HG03342 (cell line): ENCODE measurements at regions not wholly inside any gene's neighbourhood (a gene's known extent, or its start where the extent isn't known, plus 50 kb on each side); places are given as distances from the start of the nearest gene placed in this dataset.
"Not testable (repeated sequence)": the region's sequence is repeated elsewhere in the genome, so short reads cannot be mapped to it uniquely, and the experiment has no call there.

Experiments used
- ATAC-seq: cut with Tn5 transposase; IDR thresholded peaks from one replicate; pipeline ENCODE4 v1.9.1; 2021; ENCODE audit warnings: mild to moderate bottlenecking, moderate library complexity; ENCODE audit not compliant: unreplicated experiment

DNA sequence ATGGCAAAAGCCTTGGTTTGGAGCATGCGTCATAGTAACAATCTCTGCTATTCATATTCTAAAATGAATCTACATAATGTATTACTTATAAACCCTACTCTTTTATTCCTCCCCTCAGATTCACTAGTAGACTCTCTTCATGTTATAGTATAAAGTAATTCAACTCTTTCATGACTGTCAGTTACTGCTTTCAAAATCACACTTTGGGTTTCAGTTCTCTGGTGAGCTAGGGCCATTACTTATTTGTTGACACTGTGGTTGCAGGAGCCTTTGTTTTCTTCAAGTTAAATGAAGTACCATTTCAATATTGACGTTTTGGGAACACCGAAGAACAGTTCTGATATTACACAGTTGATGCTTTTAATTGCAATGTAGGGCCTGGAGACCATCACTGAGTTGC lies 378.4 kb downstream of the DDX10 start:
- no peak for ATAC-seq

DNA sequence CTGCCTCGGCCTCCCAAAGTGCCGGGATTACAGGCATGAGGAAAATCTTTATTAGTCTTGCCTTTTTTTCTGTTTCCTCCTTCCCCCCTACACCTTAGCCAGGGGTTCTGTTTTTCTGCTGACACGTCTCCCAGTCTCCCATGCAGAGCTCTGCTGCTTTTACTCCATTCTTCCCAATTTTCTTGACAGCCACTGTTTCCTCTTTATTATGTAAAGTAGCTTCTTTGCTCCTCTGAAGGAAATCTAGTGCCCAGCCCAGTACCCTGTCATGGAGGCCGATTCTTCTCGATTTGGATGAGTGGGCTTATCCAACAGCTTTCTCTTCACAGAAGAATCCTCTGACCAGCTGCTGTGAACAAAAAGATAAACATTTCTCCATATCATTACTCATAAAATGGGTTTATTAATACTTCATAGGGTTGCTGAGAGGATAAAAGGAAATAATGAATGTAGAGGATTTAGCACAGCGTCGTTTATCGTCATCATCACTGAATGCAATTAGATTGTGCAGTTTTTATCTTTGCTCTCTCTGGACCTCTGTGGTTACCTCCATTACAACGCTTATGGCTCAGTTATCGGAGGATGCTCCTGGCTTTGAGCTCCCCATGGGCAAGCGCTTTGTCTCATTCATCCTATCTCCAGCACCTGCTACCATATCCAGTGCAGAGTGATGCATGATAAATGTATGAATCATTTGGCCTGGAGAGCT lies 375.6 kb upstream of the C11orf87 start:
- ATAC-seq, result no peak

DNA sequence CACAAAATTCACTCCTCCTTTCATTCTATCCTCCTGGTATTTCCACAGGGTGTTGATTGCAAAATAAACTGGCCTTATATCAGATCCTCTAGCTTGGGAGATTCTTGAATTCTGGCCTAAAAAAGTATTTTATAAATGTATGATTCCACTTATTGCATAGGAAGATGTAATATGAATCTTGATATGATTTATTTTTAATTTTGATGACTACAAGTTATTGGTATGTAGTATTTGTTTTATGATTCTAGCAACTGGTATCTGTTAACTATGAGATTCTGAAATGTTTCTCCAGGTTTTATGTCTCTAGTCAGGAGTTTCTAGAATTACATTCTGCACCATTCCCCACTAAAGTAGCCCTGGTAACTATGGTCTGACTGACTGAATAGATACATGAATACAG lies 373.9 kb upstream of the C11orf87 start:
- ATAC-seq, result no peak

DNA sequence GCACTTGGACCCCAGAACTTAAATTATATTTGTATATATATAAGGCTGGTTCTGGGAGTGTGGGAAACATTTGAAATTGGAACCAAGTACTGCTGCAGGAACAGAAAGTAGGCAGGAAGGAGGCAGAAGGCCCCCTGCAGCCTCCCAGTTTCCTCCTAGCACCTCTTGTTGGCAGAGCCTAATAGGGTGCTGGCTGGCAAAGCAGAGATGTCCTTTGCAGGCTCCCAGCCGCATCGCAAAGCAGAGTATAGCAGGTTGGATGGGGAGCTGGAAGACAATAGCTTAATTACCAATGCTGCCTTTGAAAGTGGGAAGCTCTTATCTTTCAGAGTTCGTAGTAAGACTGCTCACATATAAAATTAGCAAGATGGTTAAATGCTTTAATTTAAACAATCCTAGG lies 370.8 kb upstream of the C11orf87 start:
- no peak for ATAC-seq

DNA sequence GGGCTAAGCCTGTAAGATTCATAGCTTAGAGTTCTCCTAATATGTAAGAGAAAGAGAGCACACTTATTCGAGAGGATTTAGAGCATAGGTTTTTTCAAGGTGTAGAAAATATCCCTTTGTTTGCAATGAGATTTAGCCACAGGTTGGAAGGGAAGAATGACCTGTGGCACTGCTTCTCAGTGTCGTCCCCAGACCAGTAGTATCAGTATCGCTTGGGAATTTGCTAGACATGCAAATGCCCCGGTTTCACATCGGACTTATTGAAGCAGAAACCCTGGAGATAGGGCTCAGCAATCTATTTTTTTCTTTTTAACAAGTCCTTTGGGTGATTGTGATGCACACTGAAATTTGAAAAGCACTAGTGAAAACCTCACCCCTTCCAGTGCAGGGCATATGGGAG lies 362.6 kb upstream of the C11orf87 start:
- ATAC-seq, result no peak

DNA sequence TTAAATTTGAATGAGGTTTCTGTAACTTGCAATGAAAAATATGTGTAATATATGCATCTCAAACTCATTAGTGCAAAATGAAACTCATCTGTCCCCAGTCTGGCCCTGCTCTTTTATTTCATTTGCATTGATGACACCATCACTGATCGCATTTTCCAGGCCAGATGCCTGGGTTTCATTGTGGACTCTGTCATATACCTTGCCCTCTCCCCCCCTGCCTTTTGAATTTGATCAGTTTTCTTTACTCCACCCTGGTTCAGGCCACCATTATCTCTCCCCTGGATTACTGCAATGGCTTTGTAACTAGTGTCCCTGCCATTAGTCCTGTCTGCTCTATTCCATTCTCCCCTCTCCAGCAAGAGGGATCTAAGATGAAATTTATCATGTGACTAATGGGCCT lies 360.6 kb upstream of the C11orf87 start:
- ATAC-seq, result no peak

DNA sequence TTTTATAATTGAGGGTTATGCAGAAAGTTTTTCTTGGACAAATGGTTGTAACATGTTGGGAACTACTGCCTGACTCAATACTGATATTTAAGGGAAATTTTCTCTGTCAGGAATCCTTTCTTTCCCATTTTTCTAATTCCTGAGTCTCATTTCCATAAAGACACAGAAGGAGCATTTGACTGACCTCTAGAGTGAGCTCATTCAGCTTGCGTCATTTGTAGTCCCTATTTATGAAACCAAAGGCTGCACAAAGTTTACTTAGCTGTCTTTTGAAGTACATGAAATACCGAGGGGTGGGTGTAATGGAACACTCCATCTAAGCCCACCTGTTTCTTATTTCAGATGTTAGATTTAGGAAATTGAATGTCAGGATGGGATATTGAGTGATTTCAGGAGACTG lies 359.5 kb upstream of the C11orf87 start:
- ATAC-seq, result no peak

DNA sequence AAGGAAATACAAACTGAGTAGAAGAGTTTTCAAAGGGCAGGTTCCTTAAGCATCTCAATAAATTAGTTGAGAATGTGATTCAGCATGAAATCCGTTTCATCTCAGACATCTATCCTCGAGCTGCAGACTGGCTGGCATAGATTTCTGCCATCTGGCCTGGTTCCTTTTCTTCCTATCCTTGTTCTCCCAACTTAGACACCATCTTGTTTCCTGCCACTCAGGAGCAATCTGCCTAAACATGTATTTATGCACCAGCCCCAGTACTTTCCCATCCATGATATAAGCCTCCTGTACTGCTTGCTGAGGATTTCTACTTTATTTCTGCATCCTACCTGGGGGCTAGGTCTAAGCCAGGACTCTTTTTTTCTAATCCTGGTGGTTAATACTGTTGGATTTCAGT lies 359.1 kb upstream of the C11orf87 start:
- ATAC-seq, result no peak

DNA sequence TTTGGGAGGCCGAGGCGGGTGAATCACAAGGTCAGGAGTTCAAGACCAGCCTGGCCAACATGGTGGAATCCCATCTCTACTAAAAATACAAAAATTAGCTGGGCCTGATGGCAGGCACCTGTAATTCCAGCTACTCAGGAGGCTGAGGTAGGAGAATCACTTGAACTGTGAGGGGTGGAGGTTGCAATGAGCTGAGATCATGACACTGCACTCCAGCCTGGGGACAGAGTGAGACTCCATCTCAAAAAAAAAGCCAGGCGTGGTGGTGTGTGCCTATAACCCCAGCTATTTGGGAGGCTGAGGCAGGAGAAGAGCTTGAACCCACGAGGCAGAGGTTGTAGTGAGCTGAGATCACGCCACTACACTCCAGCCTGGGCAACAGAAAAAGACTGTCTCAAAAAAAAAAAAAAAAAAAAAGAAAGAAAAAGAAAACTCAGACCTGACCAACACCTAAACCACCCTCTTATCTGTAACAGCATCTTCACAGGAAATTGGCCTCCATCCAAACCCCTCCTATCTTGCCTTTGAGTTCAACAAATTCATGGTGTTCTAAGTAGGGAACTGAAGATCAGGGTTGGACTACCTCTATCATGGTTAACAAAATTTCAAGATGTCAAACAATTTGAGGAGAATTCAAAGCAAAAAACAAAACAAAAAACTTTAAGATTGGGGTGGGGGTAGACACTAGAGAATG lies 357.2 kb upstream of the C11orf87 start:
- not testable (repeated sequence) for ATAC-seq

DNA sequence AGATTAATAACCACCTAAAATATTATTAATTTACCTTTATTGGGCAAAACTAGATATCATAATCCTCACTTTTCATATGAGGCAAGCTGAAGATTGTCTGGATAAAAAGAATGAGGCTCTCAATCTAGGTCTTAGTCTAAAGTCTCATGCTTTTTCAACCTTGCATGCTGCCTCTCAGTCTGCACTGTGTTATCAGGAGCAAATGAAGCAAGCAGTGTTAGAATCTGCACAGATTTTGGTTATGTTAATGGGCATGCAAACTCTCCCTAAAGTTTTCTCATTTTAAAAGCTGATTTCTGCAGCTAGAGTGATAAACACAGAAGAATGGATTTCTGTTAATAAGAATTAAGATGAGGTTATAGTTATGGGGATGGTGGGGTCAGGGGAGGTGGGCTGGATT lies 350.7 kb upstream of the C11orf87 start:
- ATAC-seq, result no peak

DNA sequence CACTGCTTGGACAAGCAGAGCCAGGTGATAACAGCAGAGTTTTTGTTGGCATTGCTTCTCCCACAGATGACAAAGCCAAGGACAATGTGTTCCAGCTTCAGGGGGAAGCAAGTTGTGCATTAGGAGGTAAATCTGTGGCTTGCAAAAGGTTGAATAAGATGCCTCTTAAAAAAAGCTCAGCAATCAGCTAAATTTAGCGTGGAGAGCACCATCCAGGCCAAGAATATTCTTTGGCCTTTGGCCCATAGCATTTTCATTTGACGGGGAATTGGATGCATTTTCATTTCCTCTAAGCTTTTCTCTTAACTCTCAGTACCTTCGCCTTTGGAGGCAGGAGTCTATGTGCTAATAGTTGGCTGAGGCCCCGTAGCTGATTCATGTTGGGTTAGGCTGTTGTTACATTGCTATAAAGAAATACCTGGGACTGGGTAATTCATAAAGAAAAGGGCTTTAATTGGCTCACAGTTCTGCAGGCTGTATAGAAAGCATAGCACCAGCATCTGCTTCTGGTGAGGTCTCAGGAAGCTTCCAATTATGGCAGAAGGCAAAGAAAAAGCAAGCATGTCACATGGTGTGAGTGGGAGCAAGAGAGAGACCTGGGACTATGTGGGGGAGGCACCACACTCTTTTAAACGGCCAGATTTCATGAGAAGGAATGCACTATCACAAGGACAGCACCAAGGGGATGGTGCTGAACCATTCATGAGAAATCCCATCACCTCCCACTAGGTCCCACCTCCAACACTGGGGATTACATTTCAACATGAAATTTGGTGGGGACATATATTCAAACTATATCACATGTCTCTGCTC lies 350.1 kb upstream of the C11orf87 start:
- no peak for ATAC-seq

DNA sequence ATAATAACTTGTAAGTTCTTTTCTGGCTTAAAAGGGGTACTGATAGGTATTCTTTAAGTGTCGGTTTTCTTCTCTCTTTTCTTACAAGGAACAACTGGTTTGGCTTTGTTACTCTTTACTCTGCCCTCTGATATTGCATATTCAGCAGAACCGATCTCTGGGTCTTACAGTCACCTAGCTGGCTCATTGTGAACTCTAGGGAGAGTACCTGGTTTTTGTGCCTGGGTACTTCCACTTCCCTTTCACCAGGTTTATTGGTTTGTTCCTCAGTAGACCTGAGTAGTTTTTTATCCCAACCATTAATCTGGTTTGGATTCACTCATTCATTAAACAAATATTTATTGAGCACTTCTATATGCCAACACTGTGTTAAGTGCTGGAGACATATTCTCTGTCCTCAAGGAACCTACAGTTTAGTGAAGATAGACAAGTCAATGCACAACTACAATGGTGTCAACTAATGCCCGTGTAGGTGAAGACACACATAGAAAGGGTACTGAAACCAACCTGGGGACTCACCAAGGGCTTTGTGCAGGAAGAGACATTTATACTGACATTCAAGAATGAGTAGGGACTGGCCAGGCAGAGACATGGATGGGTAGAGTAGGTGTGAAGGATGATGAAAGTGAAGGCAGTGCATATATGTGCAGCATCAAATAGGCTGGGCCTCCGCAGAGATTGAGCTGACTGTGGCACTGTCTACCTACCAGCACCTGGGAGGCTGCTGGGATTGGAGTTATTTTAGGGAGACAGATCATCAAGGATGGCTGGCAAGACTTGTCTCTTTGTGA lies 348.8 kb upstream of the C11orf87 start:
- ATAC-seq, result no peak

DNA sequence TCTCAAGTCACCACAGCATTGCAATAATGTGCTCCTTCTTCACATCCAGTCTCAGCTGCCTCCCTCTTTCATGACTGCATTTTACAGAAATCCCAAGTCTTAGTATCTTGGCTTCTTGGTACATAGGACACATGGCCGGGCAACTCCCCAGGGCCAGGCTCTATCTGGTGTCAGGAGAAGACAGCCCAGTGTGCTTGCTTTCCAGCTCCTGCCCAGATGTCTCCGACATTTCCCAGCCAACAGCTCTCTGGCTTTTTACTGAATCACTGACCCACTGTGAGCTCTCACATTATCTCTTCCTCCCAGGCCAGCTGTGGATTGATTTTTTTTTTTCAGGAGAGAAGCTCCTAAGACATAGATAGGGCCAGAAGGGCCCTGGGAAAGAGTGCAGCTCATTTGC lies 346.0 kb upstream of the C11orf87 start:
- ATAC-seq, result no peak

DNA sequence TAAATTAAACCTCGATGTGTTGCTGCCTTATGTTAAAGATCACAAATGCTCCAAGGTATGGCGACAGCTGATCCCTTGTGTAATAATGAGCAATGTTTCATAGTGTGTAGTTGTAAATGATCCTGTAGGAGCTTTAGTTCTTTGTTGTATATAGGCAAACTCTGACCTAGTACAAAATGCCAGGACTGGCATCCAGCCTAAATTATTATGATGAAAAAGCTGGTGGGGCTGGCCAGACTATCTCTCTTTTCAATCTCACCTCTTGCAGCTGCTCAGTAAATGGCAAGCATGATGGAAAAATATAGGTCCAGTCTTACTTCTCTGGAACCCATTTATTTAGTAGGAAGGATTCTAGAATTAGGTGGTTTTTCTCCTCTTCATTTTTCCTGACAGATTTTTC lies 345.1 kb upstream of the C11orf87 start:
- ATAC-seq, result no peak

DNA sequence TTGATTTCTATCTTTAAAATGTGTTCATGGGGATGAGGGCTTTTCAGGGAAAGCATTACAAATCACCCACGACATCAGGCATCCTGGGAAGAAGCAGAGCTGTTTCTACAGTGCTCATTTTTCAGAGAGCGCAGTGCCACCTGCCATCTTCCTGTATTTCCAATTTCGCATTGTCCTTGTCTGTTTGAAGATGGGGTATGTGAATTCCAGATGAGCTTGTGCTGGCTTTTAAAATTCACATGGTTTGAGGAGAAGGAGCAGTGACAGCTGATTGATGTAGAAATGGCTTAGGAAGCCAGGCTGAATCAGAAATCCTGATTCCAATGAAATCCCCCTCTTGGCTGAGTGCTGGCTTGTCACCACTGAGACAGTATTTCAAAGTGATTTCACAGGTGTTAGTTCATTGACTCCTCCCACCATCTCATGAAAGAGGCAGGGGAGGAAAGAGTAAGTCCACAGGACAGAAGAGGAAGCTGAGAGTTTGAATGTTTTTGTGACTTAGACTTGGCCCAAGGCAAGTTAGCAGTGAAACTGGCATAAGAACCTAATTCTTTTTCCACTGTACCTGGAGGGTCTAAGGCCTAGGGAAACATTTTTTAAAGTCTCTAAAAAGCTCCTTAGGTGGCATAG lies 344.6 kb upstream of the C11orf87 start:
- no peak for ATAC-seq

DNA sequence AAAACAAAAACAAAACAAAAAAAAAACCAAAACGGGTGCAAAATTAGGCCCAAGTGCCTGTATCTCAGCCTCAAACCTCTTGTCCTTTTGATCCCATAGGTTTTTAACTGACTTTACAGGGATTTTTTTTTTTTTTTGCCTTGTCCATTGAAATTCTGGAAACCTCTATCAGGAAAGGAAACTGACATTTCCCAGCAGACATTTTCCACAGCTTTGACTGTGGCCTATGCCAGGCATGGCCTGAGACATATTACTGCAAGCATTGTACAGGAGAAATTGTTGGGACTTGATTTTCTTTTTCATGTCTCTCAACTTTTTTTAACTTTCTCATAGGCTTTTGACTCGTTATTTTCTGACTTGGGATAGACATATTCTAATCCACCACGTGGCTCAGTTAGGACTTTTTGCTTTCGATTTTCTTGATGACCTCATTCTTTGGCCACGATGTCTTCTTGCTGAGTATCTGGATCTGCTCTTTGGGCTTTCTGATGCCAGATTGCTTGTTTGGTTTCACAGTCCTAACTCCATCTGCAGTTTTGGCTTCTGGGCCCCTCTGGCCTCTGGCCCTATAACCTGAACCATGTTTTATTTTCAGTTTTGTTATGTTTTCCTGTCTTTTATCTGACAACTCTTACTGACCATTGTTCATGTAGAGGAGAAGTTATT lies 336.1 kb upstream of the C11orf87 start:
- ATAC-seq, result no peak

DNA sequence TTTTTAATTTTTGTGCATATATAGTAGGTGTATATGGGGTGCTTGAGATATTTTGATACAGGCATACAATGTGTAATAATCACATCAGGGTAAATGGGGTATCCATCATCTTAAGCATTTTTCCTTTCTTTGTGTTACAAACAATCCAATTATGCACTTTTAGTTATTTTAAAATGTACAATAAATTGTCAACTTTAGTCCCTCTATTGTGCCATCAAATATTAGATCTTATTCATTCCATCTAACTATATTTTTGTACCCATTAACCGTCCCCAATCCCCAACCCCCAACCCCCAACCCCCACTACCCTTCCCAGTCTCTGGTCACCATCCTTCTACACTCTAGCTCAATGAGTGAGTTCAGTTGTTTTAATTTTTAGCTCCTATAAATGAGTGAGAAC lies 335.1 kb upstream of the C11orf87 start:
- no peak for ATAC-seq

DNA sequence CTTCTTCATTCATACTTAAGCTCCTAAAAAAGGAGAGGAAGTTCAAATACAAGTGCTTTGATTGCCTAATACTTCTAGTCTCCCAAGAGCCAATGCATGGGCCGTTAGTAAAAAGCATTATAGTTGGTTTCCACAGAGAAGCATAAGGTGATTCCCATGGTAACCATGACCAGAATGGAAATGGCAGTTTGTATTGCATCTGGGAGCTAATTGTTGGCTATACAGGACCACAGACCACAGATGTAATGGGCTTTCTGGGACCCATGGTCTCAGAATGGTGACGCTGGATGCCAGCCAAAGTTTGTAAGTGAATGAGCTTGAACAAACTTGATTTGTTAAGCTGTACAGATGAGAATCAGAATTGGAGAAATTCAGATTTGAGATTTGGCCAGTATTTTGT lies 333.9 kb upstream of the C11orf87 start:
- no peak for ATAC-seq

DNA sequence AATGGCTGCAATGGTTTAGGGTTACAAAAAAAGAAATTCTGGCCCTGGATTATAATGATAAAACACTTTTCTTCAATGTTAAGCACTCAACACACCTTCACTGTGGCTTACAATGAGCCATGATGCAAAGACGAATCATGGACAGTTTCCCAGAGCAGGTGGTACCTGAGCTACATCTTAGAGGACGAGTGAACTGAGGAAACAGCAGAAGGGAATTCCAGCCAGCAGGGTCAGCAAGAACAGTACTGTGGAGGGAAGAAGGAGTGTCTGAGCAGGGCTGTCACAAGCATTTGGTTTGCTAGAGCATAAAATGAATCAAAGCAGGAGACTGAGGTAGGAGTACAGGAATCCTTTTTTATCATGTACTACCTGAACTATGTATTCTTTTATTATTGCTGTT lies 332.8 kb upstream of the C11orf87 start:
- ATAC-seq, result no peak

DNA sequence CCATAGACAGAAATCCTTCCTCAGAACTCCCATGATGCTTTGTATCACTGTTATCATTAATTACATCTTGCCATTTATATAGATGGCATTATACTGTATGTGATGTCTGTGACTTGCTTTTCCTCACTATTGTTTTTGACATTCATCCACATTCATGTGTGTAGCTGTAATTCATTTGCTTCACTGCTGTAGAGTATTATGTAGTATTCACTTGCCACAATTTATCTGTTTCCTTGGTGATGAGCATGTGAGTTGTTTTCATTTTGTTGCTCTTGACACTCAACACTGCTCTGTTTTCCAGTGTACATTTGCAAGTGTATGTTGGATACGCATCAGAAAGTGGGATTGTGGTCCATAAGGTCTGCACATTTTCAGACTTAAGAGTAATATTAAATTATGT lies 328.6 kb upstream of the C11orf87 start:
- no peak for ATAC-seq
